HepG2 (cell line): ENCODE measurements at regions not wholly inside any gene's neighbourhood (a gene's known extent, or its start where the extent isn't known, plus 50 kb on each side); places are given as distances from the start of the nearest gene placed in this dataset.

ENCODE experiments used
- ATAC-seq: fragments of 200-7000 bp; cut with Tn5 transposase; 3 replicates; pipeline ENCODE4 v1.9.1; 2020; ENCODE audit warnings: mild to moderate bottlenecking, moderate library complexity
- BruUV-seq: library from RNA; stranded (reverse); fragments of 400-500 nt; replicated peaks from 2 replicates; lab custom pipeline; 2021; lab: Mats Ljungman, UMichigan
- CTCF ChIA-PET: fragments of 300-600 bp; formaldehyde crosslinking; extraction: SDS; loops from one replicate; lab custom pipeline; 2021; ENCODE audit warnings: low total read pairs, inconsistent platforms, low intra/inter-chr PET ratio; lab: Yijun Ruan, JAX
- POLR2A ChIA-PET: fragments of 350-600 bp; sonication (Branson Sonifier 250); formaldehyde crosslinking; loops from one replicate; lab custom pipeline; 2020; ENCODE audit warnings: antibody characterized with exemption, inconsistent platforms; lab: Yijun Ruan, JAX
- DNase-seq: peaks from one replicate; pipeline ENCODE4 v3.0.0-alpha.2; 2015; ENCODE audit warnings: low spot score
- FAIRE-seq: peaks from 3 replicates; lab custom pipeline; 2011; peaks lifted over from hg19 to GRCh38; lab: Jason Lieb, UNC
- H2AFZ ChIP-seq: one replicate; pipeline ENCODE4 v1.6.1; 2011; ENCODE audit warnings: low read length, inconsistent platforms
- H3K27ac ChIP-seq: fragments of 300-600 bp; 3 replicates; pipeline ENCODE4 v1.8.0; 2011; ENCODE audit warnings: mixed run types, mild to moderate bottlenecking, mixed read lengths, low read length, inconsistent platforms; ENCODE audit not compliant: insufficient read depth; ENCODE audit errors: extremely low read length
- H3K27me3 ChIP-seq, 2 experiments: fragments of 200-600 bp in 1 of 2; 2 replicates in 1 of 2; 3 replicates in 1 of 2; pipeline versions ENCODE4 v1.6.0 to v1.8.0; 2011; ENCODE audit warnings: low read length in 2 of 2, mild to moderate bottlenecking in 2 of 2, moderate library complexity in 2 of 2, inconsistent platforms in 1 of 2; ENCODE audit not compliant: insufficient read depth in 2 of 2, control insufficient read depth in 1 of 2
- H3K36me3 ChIP-seq, 2 experiments: fragments of 200-600 bp in 1 of 2; replicated peaks in 1 of 2; 2 replicates in 1 of 2; 3 replicates in 1 of 2; pipeline versions ENCODE4 v1.5.1 to v1.8.0; 2011; ENCODE audit warnings: low read length in 2 of 2, inconsistent platforms in 1 of 2; ENCODE audit not compliant: insufficient read depth in 2 of 2, control insufficient read depth in 1 of 2
- H3K4me1 ChIP-seq: 2 replicates; pipeline ENCODE4 v1.5.1; 2012; ENCODE audit warnings: low read length, inconsistent platforms; ENCODE audit not compliant: insufficient read depth
- H3K4me2 ChIP-seq: 2 replicates; pipeline ENCODE4 v1.6.0; 2011; ENCODE audit warnings: low read depth, low read length, inconsistent platforms
- H3K4me3 ChIP-seq, 3 experiments: fragments of 200-600 bp in 1 of 3; sonication (generic), shearing (Covaris generic) in 1 of 3; replicated peaks in 1 of 3; 2 replicates each; pipeline ENCODE4 v1.5.1; 2011 to 2016; ENCODE audit warnings: low read length in 3 of 3, inconsistent platforms in 2 of 3, low read depth in 2 of 3, mild to moderate bottlenecking in 2 of 3, control low read depth in 1 of 3, mixed read lengths in 1 of 3; ENCODE audit not compliant: insufficient read depth in 1 of 3
- H3K79me2 ChIP-seq: one replicate; pipeline ENCODE4 v1.6.1; 2011; ENCODE audit warnings: low read length, inconsistent platforms; ENCODE audit not compliant: insufficient read depth
- H3K9ac ChIP-seq: 2 replicates; pipeline ENCODE4 v1.6.0; 2011; ENCODE audit warnings: mild to moderate bottlenecking, low read depth, low read length, inconsistent platforms; ENCODE audit not compliant: insufficient read depth
- H3K9me3 ChIP-seq: 2 replicates; pipeline ENCODE4 v1.5.1; 2012; ENCODE audit warnings: mild to moderate bottlenecking, low read length
- H4K20me1 ChIP-seq: 2 replicates; pipeline ENCODE4 v1.6.0; 2011; ENCODE audit warnings: inconsistent platforms, mild to moderate bottlenecking, low read length, moderate library complexity; ENCODE audit not compliant: insufficient read depth
- ATF4 ChIP-seq, 2 experiments: fragments of 450-650 bp in 1 of 2; sonication (generic) in 1 of 2; formaldehyde crosslinking; IDR thresholded peaks; 2 replicates each; pipeline versions ENCODE4 v1.5.0 to v1.8.0; 2020 to 2022; ENCODE audit warnings: mild to moderate bottlenecking in 1 of 2, missing genetic modification reagents in 1 of 2
- BRCA1 ChIP-seq: sonication (generic); formaldehyde crosslinking; IDR thresholded peaks from 2 replicates; pipeline ENCODE4 v1.4.0; 2020; ENCODE audit warnings: missing genetic modification reagents
- CBX1 ChIP-seq: IDR thresholded peaks from one replicate; pipeline ENCODE4 v1.6.1; 2016; ENCODE audit warnings: antibody characterized with exemption, low read depth
- ETV5 ChIP-seq: IDR thresholded peaks from 2 replicates; pipeline ENCODE4 v1.6.1; 2018; ENCODE audit warnings: missing biosample characterization, missing genetic modification reagents, inconsistent platforms, borderline replicate concordance
- FOXO1 ChIP-seq: sonication (generic); formaldehyde crosslinking; IDR thresholded peaks from 2 replicates; pipeline ENCODE4 v1.4.0; 2020; ENCODE audit warnings: missing genetic modification reagents
- JDP2 ChIP-seq: sonication (generic); formaldehyde crosslinking; IDR thresholded peaks from 2 replicates; pipeline ENCODE4 v1.8.1; 2022; ENCODE audit warnings: missing genetic modification reagents, borderline replicate concordance
- SRF ChIP-seq: IDR thresholded peaks from 2 replicates; pipeline ENCODE4 v1.6.1; 2011; ENCODE audit warnings: mild to moderate bottlenecking, low read depth, low read length, moderate library complexity
- SRSF9 ChIP-seq: fragments of 200-400 bp; formaldehyde crosslinking; IDR thresholded peaks from 2 replicates; pipeline ENCODE4 v1.6.1; 2018; ENCODE audit warnings: borderline replicate concordance, mild to moderate bottlenecking, low read depth, low read length; ENCODE audit not compliant: insufficient read depth, poor library complexity, severe bottlenecking
- ZIK1 ChIP-seq: sonication (generic); formaldehyde crosslinking; IDR thresholded peaks from 2 replicates; pipeline ENCODE4 v1.5.0; 2020; ENCODE audit warnings: mild to moderate bottlenecking, low read depth, missing genetic modification reagents, borderline replicate concordance
- ZNF431 ChIP-seq: sonication (generic); formaldehyde crosslinking; IDR thresholded peaks from 2 replicates; pipeline ENCODE4 v1.9.0; 2022; ENCODE audit warnings: missing genetic modification reagents, low read depth, mild to moderate bottlenecking, borderline replicate concordance
- ZNF605 ChIP-seq: sonication (generic); formaldehyde crosslinking; IDR thresholded peaks from 2 replicates; pipeline ENCODE4 v1.8.0; 2022; ENCODE audit warnings: mild to moderate bottlenecking, missing genetic modification reagents
- ZNF710 ChIP-seq: sonication (generic); formaldehyde crosslinking; IDR thresholded peaks from 2 replicates; pipeline ENCODE4 v1.5.0; 2020; ENCODE audit warnings: mild to moderate bottlenecking, missing genetic modification reagents, borderline replicate concordance
- ZNF749 ChIP-seq: sonication (generic); formaldehyde crosslinking; IDR thresholded peaks from 2 replicates; pipeline ENCODE4 v1.8.0; 2022; ENCODE audit warnings: mild to moderate bottlenecking, missing genetic modification reagents, moderate library complexity, borderline replicate concordance
- WGBS: methylation state at CpG from one replicate; pipeline ENCODE4 v1.1.6; 2017; ENCODE audit warnings: low lambda C conversion rate; 5-methylcytosine and 5-hydroxymethylcytosine counted together
- in situ Hi-C: cut with HindIII; loops from 2 replicates; pipeline ENCODE4 v1.10.0; 2017; ENCODE audit warnings: low pct_unique_long_range_greater_than_20kb; ENCODE audit not compliant: extremely low pct_ligation_motif_present
- intact Hi-C: fragments of 100-400 bp; cut with micrococcal nuclease; formaldehyde crosslinking; loops from one replicate; pipeline ENCODE4 v1.10.0; 2022; ENCODE audit not compliant: unreplicated experiment

GRCh38 chr13:104160536-104160935 lies 1094.3 kb upstream of the SLC10A2 start:
- Histone ChIP-seq H3K36me3 (no peaks in the 10 kb centered on the region), H3K9me3 (peaks cover 49% of the 10 kb centered on the region), H3K79me2 (no peaks in the 10 kb centered on the region), H3K4me2 (no peak overlapping the region), H3K27me3 (no peaks in the 10 kb centered on the region; a peak in 1 of 5 replicates), H3K9ac (no peak overlapping the region), H3K27ac (no peak overlapping the region), H3K4me1 (no peaks in the 10 kb centered on the region), H3K4me3 (no peak overlapping the region), H2AFZ (no peak overlapping the region), H4K20me1 (no peaks in the 10 kb centered on the region)
- no peak for DNase-seq
- in situ Hi-C loops, result no loop called here
- BruUV-seq, result no TSS peak
- ChIA-PET POLR2A (no interaction called here), CTCF (no interaction called here)
- no peak for FAIRE-seq
- ATAC-seq, result no peak
- TF ChIP-seq JDP2 (CRISPR knock-in tag) (no peak), ZNF749 (no peak), CBX1 (no peak), BRCA1 (CRISPR knock-in tag) (no peak), ETV5 (CRISPR knock-in tag) (no peak), ZNF431 (CRISPR knock-in tag) (no peak)
- WGBS, result 0% methylated on average over 1 of the region's 1 CpG
- intact Hi-C loops, result no loop called here

DNA sequence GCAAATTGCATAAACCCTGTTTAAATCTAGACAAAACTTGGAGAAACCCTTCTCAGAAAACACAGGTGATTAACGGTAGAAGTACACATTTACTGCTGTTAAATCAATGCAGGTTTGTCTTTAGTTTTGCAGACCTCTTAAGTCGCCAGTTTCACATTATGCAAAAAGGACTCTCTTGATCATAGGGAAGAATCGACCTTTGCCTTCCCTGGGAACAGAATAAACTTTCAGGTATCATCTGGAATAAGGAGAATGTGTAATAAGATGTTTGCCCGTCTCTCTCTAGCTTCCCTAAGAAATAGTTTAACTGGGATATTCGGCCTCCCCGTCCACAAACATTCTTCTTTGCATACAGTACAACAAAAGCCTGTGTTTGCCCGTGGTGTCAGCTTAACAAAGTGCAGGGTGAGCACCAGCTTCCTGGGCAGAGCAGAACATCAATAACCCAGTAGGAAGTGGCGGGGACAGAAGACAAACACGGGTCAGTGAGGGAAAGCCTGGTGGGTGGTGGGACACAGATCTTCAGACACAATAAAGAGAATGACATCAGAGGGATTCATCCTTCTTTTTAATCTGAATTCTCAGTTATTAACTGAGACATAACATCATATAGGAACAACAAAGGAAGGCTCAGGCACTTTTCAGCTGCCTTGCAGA lies 1077.7 kb upstream of the SLC10A2 start:
- WGBS, result 5% methylated on average over 9 of the region's 9 CpGs
- H3K4me3 ChIP-seq, result no peak overlapping the region
- in situ Hi-C loops, result no loop called here
- no peak for TF ChIP-seq SRSF9
- TF ChIP-seq ZIK1 (CRISPR knock-in tag), result no peak
- TF ChIP-seq ZNF605 (CRISPR knock-in tag), result no peak
- TF ChIP-seq ZNF710 (CRISPR knock-in tag), result no peak
- no peak for TF ChIP-seq SRF
- no peak for TF ChIP-seq ATF4 (CRISPR knock-in tag; IDR thresholded peaks at IDR 0.05)
- TF ChIP-seq FOXO1 (CRISPR knock-in tag), result no peak
- no peak; the same call in 2 of the 3 replicates for ATAC-seq
- H3K27me3 ChIP-seq, result no peaks in the 10 kb centered on the region
- ChIA-PET POLR2A (no interaction called here), CTCF (no interaction called here)
- H3K4me1 ChIP-seq, result no peaks in the 10 kb centered on the region
- H3K4me2 ChIP-seq, result no peak overlapping the region
- no peak overlapping the region for H2AFZ ChIP-seq
- peaks cover 20% of the 10 kb centered on the region for H3K9me3 ChIP-seq
- FAIRE-seq, result no peak
- no peak overlapping the region for H3K9ac ChIP-seq
- no peaks in the 10 kb centered on the region for H3K79me2 ChIP-seq
- no TSS peak for BruUV-seq
- no peaks in the 10 kb centered on the region for H4K20me1 ChIP-seq
- intact Hi-C loops, result no loop called here
- DNase-seq, result no peak
- no peaks in the 10 kb centered on the region for H3K36me3 ChIP-seq
- H3K27ac ChIP-seq, result no peak overlapping the region
